Astrocyte (in vitro differentiated cells and primary cell): ENCODE measurements at regions not wholly inside any gene's neighbourhood (a gene's known extent, or its start where the extent isn't known, plus 50 kb on each side); places are given as distances from the start of the nearest gene placed in this dataset.

Experiments
- DNase-seq: peaks from one replicate; pipeline ENCODE4 v3.0.0-alpha.2; 2010; ENCODE audit warnings: low read depth
- FAIRE-seq: peaks from 2 replicates; lab custom pipeline; 2011; peaks lifted over from hg19 to GRCh38; lab: Jason Lieb, UNC
- H2AFZ ChIP-seq: 2 replicates; pipeline ENCODE4 v1.6.0; 2012; ENCODE audit warnings: low read depth, low read length, inconsistent platforms
- H3K27ac ChIP-seq: 2 replicates; pipeline ENCODE4 v1.5.1; 2011; ENCODE audit warnings: low read depth, low read length, inconsistent platforms
- H3K27me3 ChIP-seq: 2 replicates; pipeline ENCODE4 v1.6.0; 2011; ENCODE audit warnings: low read length, inconsistent platforms; ENCODE audit not compliant: insufficient read depth
- H3K36me3 ChIP-seq: 2 replicates; pipeline ENCODE4 v1.5.1; 2011; ENCODE audit warnings: low read length, inconsistent platforms; ENCODE audit not compliant: insufficient read depth
- H3K4me1 ChIP-seq: 2 replicates; pipeline ENCODE4 v1.5.1; 2011; ENCODE audit warnings: low read length, inconsistent platforms; ENCODE audit not compliant: insufficient read depth
- H3K4me2 ChIP-seq: 2 replicates; pipeline ENCODE4 v1.6.0; 2012; ENCODE audit warnings: low read length, inconsistent platforms
- H3K4me3 ChIP-seq: 2 replicates; pipeline ENCODE4 v1.5.1; 2011; ENCODE audit warnings: low read depth, mild to moderate bottlenecking, low read length, inconsistent platforms; ENCODE audit not compliant: insufficient read depth
- H3K79me2 ChIP-seq: 2 replicates; pipeline ENCODE4 v1.6.0; 2012; ENCODE audit warnings: mild to moderate bottlenecking, low read length, inconsistent platforms; ENCODE audit not compliant: insufficient read depth
- H3K9ac ChIP-seq: 2 replicates; pipeline ENCODE4 v1.6.0; 2012; ENCODE audit warnings: mild to moderate bottlenecking, low read length, inconsistent platforms
- H3K9me3 ChIP-seq: 2 replicates; pipeline ENCODE4 v1.5.1; 2012; ENCODE audit warnings: low read depth, mild to moderate bottlenecking, low read length, inconsistent platforms; ENCODE audit not compliant: insufficient read depth
- H4K20me1 ChIP-seq: 2 replicates; pipeline ENCODE4 v1.6.0; 2012; ENCODE audit warnings: low read length, inconsistent platforms; ENCODE audit not compliant: insufficient read depth
- H3K27ac Mint-ChIP-seq: one replicate; pipeline ENCODE4 v1.8.0; 2021; ENCODE audit warnings: mild to moderate bottlenecking, mixed read lengths; ENCODE audit not compliant: unreplicated experiment
- H3K27me3 Mint-ChIP-seq: one replicate; pipeline ENCODE4 v1.8.0; 2021; ENCODE audit warnings: low read depth, mixed read lengths; ENCODE audit not compliant: unreplicated experiment
- H3K36me3 Mint-ChIP-seq: one replicate; pipeline ENCODE4 v1.8.0; 2021; ENCODE audit warnings: low read depth, mixed read lengths; ENCODE audit not compliant: unreplicated experiment
- H3K4me1 Mint-ChIP-seq: one replicate; pipeline ENCODE4 v1.8.0; 2021; ENCODE audit warnings: low read depth, mixed read lengths; ENCODE audit not compliant: unreplicated experiment
- H3K4me3 Mint-ChIP-seq: one replicate; pipeline ENCODE4 v1.8.0; 2021; ENCODE audit warnings: mild to moderate bottlenecking, moderate library complexity, mixed read lengths; ENCODE audit not compliant: unreplicated experiment
- H3K9me3 Mint-ChIP-seq: one replicate; pipeline ENCODE4 v1.8.0; 2021; ENCODE audit warnings: mild to moderate bottlenecking, mixed read lengths; ENCODE audit not compliant: unreplicated experiment
- CTCF ChIP-seq: IDR thresholded peaks from 2 replicates; pipeline ENCODE4 v1.5.1; 2011; ENCODE audit warnings: low read depth, mild to moderate bottlenecking, inconsistent platforms, low read length, moderate library complexity; ENCODE audit not compliant: insufficient read depth
- EZH2 ChIP-seq: IDR thresholded peaks from 2 replicates; pipeline ENCODE4 v1.6.1; 2012; ENCODE audit warnings: mild to moderate bottlenecking, low read length, inconsistent platforms; ENCODE audit not compliant: insufficient read depth

GRCh38 chr2:22487541-22487940, 897.4 kb upstream of the KLHL29 start:
- no peak overlapping the region for H3K27ac Mint-ChIP-seq

GRCh38 chr2:22491442-22491841, 893.5 kb upstream of the KLHL29 start:
- Mint-ChIP-seq H3K4me3 (no peak overlapping the region), H3K27me3 (no peaks in the 10 kb centered on the region), H3K4me1 (peaks cover 9% of the 10 kb centered on the region), H3K27ac (no peak overlapping the region), H3K9me3 (no peaks in the 10 kb centered on the region), H3K36me3 (no peaks in the 10 kb centered on the region)
- H3K27ac ChIP-seq = no peak overlapping the region
- DNase-seq (no peak), FAIRE-seq (no peak)
- H3K79me2 ChIP-seq = no peaks in the 10 kb centered on the region
- H3K9me3 ChIP-seq = peaks cover 3% of the 10 kb centered on the region
- H4K20me1 ChIP-seq = no peaks in the 10 kb centered on the region
- no peak overlapping the region for H3K4me2 ChIP-seq
- no peak overlapping the region for H3K9ac ChIP-seq
- H3K4me1 ChIP-seq = no peaks in the 10 kb centered on the region
- TF ChIP-seq EZH2 (no peak), CTCF (no peak)
- H3K4me3 ChIP-seq = no peak overlapping the region
- no peaks in the 10 kb centered on the region for H3K27me3 ChIP-seq
- no peak overlapping the region for H2AFZ ChIP-seq
- H3K36me3 ChIP-seq = peaks cover 2% of the 10 kb centered on the region

More at GRCh38 chr2:22487541-22487940, 897.4 kb upstream of the KLHL29 start:
- H3K9me3 ChIP-seq = peaks cover 3% of the 10 kb centered on the region
- no peak for TF ChIP-seq CTCF
- no peak for TF ChIP-seq EZH2
- peaks cover 2% of the 10 kb centered on the region for H3K36me3 ChIP-seq
- Mint-ChIP-seq H3K9me3 (no peaks in the 10 kb centered on the region), H3K36me3 (no peaks in the 10 kb centered on the region), H3K27me3 (no peaks in the 10 kb centered on the region), H3K4me3 (no peak overlapping the region), H3K4me1 (peaks cover 18% of the 10 kb centered on the region)
- no peaks in the 10 kb centered on the region for H3K4me1 ChIP-seq
- H3K79me2 ChIP-seq = no peaks in the 10 kb centered on the region
- DNase-seq (no peak), FAIRE-seq (no peak)
- H4K20me1 ChIP-seq = no peaks in the 10 kb centered on the region
- H3K27me3 ChIP-seq = no peaks in the 10 kb centered on the region
- no peak overlapping the region for H3K9ac ChIP-seq
- H3K4me2 ChIP-seq = no peak overlapping the region
- no peak overlapping the region for H3K27ac ChIP-seq
- H3K4me3 ChIP-seq = no peak overlapping the region
- no peak overlapping the region for H2AFZ ChIP-seq

- no peak overlapping the region for H3K27ac ChIP-seq
- TF ChIP-seq EZH2 (no peak), CTCF (no peak)
- DNase-seq (no peak), FAIRE-seq (no peak)
- H3K9ac ChIP-seq = no peak overlapping the region
- H3K9me3 Mint-ChIP-seq = no peaks in the 10 kb centered on the region
- no peaks in the 10 kb centered on the region for H3K79me2 ChIP-seq
- no peaks in the 10 kb centered on the region for H3K27me3 ChIP-seq
- no peak overlapping the region for H3K4me3 Mint-ChIP-seq
- no peaks in the 10 kb centered on the region for H4K20me1 ChIP-seq
- no peaks in the 10 kb centered on the region for H3K36me3 ChIP-seq
- no peak overlapping the region for H3K4me3 ChIP-seq
- H3K4me1 Mint-ChIP-seq = no peaks in the 10 kb centered on the region
- H3K4me2 ChIP-seq = no peak overlapping the region
- H3K4me1 ChIP-seq = no peaks in the 10 kb centered on the region
- H3K27ac Mint-ChIP-seq = no peak overlapping the region
- no peaks in the 10 kb centered on the region for H3K27me3 Mint-ChIP-seq
- no peak overlapping the region for H2AFZ ChIP-seq
- peaks cover 3% of the 10 kb centered on the region for H3K9me3 ChIP-seq
- H3K36me3 Mint-ChIP-seq = no peaks in the 10 kb centered on the region
These were observed 890.8 kb upstream of the KLHL29 start for GRCh38 chr2:22494156-22494555.
